Stimulated activated CD4-positive, alpha-beta T cell treated with anti-CD3 and anti-CD28 coated beads, Interleukin-1b, Interleukin-23, amount 100 ng/mL, for 1 hour (primary cell): ENCODE measurements at regions not wholly inside any gene's neighbourhood (a gene's known extent, or its start where the extent isn't known, plus 50 kb on each side); places are given as distances from the start of the nearest gene placed in this dataset.

Experiments used
- DNase-seq, 2 donors: peaks; one replicate each; pipeline ENCODE4 v3.0.0-alpha.2; 2020; ENCODE audit warnings: low read depth in 2 of 2

- DNase-seq: no peak
Measured at GRCh38 chrX:39601231-39602177, 496.3 kb downstream of the BCOR start.

- DNase-seq: no peak
Measured at GRCh38 chrX:39602195-39602594, 495.6 kb downstream of the BCOR start.

- no peak for DNase-seq
Measured at GRCh38 chrX:39603230-39603629, 494.5 kb downstream of the BCOR start.

- no peak for DNase-seq
Measured at GRCh38 chrX:39605183-39605582, 492.6 kb downstream of the BCOR start.

- DNase-seq: no peak
Measured at GRCh38 chrX:39605866-39606265, 491.9 kb downstream of the BCOR start.

- no peak for DNase-seq
Measured at GRCh38 chrX:39609941-39610340, 487.8 kb downstream of the BCOR start.

- no peak for DNase-seq
Measured at GRCh38 chrX:39611468-39611867, 486.3 kb downstream of the BCOR start.

GRCh38 chrX:39613482-39613995 is 484.2 kb downstream of the BCOR start:
- no peak for DNase-seq

GRCh38 chrX:39613997-39614679 is 483.6 kb downstream of the BCOR start:
- peak in 1 of 2 donors; percentile 41 for DNase-seq

GRCh38 chrX:39614680-39614998 is 483.1 kb downstream of the BCOR start:
- DNase-seq: no peak

GRCh38 chrX:39616098-39616729 is 481.5 kb downstream of the BCOR start:
- DNase-seq: no peak

- DNase-seq: no peak
Measured at GRCh38 chrX:39616731-39617130, 481.0 kb downstream of the BCOR start.

GRCh38 chrX:39618178-39618577 is 479.6 kb downstream of the BCOR start:
- no peak for DNase-seq

- no peak for DNase-seq
Measured at GRCh38 chrX:39619182-39620009, 478.4 kb downstream of the BCOR start.

GRCh38 chrX:39624166-39624565 is 473.6 kb downstream of the BCOR start:
- DNase-seq: no peak

GRCh38 chrX:39625810-39626209 is 471.9 kb downstream of the BCOR start:
- no peak for DNase-seq

- DNase-seq: no peak
Measured at GRCh38 chrX:39626749-39627148, 471.0 kb downstream of the BCOR start.

GRCh38 chrX:39627257-39627656 is 470.5 kb downstream of the BCOR start:
- no peak for DNase-seq

GRCh38 chrX:39629001-39629400 is 468.8 kb downstream of the BCOR start:
- no peak for DNase-seq

GRCh38 chrX:39630344-39630743 is 467.4 kb downstream of the BCOR start:
- no peak for DNase-seq
